ENCODE measurements at regions not wholly inside any gene's neighbourhood (a gene's known extent, or its start where the extent isn't known, plus 50 kb on each side); places are given as distances from the start of the nearest gene placed in this dataset.
"Not testable (repeated sequence)": the region's sequence is repeated elsewhere in the genome, so short reads cannot be mapped to it uniquely, and the experiment has no call there.

DNA sequence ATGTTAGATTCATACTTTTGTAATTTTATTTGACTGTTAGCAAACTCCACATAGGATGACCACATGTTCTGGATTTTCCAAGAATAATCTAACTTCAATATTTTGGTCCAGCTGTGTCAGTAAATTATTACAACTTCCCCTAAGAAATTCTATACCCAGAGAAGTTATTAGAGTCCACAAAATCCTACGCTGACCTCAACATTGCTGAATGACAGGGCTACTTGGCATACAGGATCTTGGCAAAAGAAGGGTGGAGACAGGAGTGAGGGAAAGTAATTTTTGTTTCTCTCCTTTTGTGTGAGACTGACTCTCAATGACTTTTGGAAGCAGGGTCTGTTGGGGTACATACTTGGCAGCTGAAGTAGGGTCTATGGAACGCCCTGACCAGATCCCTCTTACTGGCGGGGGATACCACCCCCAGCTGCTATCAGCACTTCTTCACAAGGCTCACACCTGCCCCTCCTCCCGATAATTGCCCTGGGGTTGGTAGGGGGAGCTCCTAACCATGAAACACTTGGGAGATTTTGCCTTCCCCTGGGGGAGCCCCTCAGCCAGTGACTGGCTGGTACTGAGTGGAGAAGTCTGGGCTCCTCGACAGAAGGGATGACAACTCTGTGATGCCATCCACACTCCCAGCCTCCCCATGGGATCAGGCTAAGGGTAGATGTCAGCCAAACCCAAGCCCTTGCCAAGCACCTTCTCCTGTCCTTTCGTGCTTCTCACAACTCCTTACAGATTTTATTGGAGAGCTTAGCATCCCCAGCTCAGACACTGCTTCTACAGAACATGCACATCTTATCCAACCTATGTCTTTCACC lies 110.6 kb upstream of the FHL2 start:
- H2AFZ ChIP-seq (ENCODE audit: low read depth, low read length), result no peak overlapping the region
- H3K4me2 ChIP-seq (ENCODE audit: low read length), result no peak overlapping the region
- H3K27ac ChIP-seq (ENCODE audit: low read length), result no peak overlapping the region
- H3K9ac ChIP-seq (ENCODE audit: low read length), result no peak overlapping the region
- H3K9me2 ChIP-seq (ENCODE audit: insufficient read depth, low read length), result no peaks in the 10 kb centered on the region
- H3K4me3 ChIP-seq (ENCODE audit: low read length), result no peak overlapping the region
- H3K27me3 ChIP-seq (ENCODE audit: insufficient read depth, low read depth, low read length), result no peaks in the 10 kb centered on the region
- TF ChIP-seq EZH2 (IDR thresholded peaks at IDR 0.05; ENCODE audit: borderline replicate concordance, insufficient read depth, low read length, poor library complexity, severe bottlenecking) (no peak), SMC3 (conservative IDR thresholded peaks at IDR 0.05; ENCODE audit: poor library complexity) (no peak), EP300 (conservative IDR thresholded peaks at IDR 0.05; ENCODE audit: poor library complexity, severe bottlenecking) (no peak), REST (IDR thresholded peaks at IDR 0.05; ENCODE audit: borderline replicate concordance) (no peak), RAD21 (conservative IDR thresholded peaks at IDR 0.05) (no peak), MXI1 (conservative IDR thresholded peaks at IDR 0.05; ENCODE audit: poor library complexity, severe bottlenecking) (no peak), TAF1 (IDR thresholded peaks at IDR 0.05; ENCODE audit: low read depth) (no peak), POLR2AphosphoS5 (IDR thresholded peaks at IDR 0.05) (no peak)
- TF ChIP-seq, protein P1, sequence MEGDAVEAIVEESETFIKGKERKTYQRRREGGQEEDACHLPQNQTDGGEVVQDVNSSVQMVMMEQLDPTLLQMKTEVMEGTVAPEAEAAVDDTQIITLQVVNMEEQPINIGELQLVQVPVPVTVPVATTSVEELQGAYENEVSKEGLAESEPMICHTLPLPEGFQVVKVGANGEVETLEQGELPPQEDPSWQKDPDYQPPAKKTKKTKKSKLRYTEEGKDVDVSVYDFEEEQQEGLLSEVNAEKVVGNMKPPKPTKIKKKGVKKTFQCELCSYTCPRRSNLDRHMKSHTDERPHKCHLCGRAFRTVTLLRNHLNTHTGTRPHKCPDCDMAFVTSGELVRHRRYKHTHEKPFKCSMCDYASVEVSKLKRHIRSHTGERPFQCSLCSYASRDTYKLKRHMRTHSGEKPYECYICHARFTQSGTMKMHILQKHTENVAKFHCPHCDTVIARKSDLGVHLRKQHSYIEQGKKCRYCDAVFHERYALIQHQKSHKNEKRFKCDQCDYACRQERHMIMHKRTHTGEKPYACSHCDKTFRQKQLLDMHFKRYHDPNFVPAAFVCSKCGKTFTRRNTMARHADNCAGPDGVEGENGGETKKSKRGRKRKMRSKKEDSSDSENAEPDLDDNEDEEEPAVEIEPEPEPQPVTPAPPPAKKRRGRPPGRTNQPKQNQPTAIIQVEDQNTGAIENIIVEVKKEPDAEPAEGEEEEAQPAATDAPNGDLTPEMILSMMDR (IDR thresholded peaks at IDR 0.05; ENCODE audit: poor library complexity, severe bottlenecking), result no peak
- H3F3A ChIP-seq (ENCODE audit: insufficient read depth, low read length, poor library complexity, severe bottlenecking), result no peaks in the 10 kb centered on the region
- no peaks in the 10 kb centered on the region for H3K36me3 ChIP-seq (ENCODE audit: insufficient read depth, low read length)
- no peaks in the 10 kb centered on the region for H3K79me2 ChIP-seq (replicated peaks; ENCODE audit: insufficient read depth, low read length)
- H4K20me1 ChIP-seq (ENCODE audit: insufficient read depth), result no peaks in the 10 kb centered on the region
- no peaks in the 10 kb centered on the region for H3K9me3 ChIP-seq (ENCODE audit: low read length)

DNA sequence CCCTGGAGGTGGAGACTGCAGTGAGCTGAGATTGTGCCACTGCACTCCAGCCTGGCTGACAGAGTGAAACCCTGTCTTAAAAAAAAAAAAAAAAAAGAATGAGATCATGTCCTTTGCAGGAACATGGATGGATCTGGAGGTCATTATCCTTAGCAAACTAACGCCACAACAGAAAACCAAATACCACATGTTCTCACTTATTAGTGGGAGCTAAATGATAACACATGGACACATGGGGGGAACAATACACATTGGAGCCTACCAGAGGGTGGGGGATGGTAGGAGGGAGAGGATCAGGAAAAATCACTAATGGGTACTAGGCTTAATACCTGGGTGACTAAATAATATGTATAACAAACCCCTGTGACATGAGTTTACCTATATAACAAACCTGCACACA lies 108.0 kb upstream of the FHL2 start:
- H3K36me3 ChIP-seq (ENCODE audit: insufficient read depth, low read length); H3K27me3 ChIP-seq (ENCODE audit: insufficient read depth, low read depth, low read length); H4K20me1 ChIP-seq (ENCODE audit: insufficient read depth); H2AFZ ChIP-seq (ENCODE audit: low read depth, low read length); H3K4me3 ChIP-seq (ENCODE audit: low read length); H3K9me3 ChIP-seq (ENCODE audit: low read length); H3K4me2 ChIP-seq (ENCODE audit: low read length); H3K9me2 ChIP-seq (ENCODE audit: insufficient read depth, low read length); H3F3A ChIP-seq (ENCODE audit: insufficient read depth, low read length, poor library complexity, severe bottlenecking); H3K27ac ChIP-seq (ENCODE audit: low read length); H3K79me2 ChIP-seq (replicated peaks; ENCODE audit: insufficient read depth, low read length); H3K9ac ChIP-seq (ENCODE audit: low read length): not testable (repeated sequence)
